GM23338 (cell line): ENCODE measurements at regions not wholly inside any gene's neighbourhood (a gene's known extent, or its start where the extent isn't known, plus 50 kb on each side); places are given as distances from the start of the nearest gene placed in this dataset.

ENCODE experiments used
- EZH2 ChIP-seq: fragments of 200-600 bp; sonication (generic); IDR thresholded peaks from one replicate; pipeline ENCODE4 v1.8.0; 2017; ENCODE audit warnings: antibody characterized with exemption, mild to moderate bottlenecking, low read depth; ENCODE audit not compliant: unreplicated experiment
- TF ChIP-seq, protein P1 (sequence below), 2 experiments: fragments of 200-600 bp in 1 of 2; sonication (generic) in 1 of 2; conservative IDR thresholded peaks; 2 replicates each; pipeline versions ENCODE4 v1.5.1 to v1.6.1; 2016 to 2017; ENCODE audit warnings: antibody characterized with exemption in 2 of 2, low read depth in 2 of 2, mild to moderate bottlenecking in 2 of 2, moderate library complexity in 1 of 2

DNA sequence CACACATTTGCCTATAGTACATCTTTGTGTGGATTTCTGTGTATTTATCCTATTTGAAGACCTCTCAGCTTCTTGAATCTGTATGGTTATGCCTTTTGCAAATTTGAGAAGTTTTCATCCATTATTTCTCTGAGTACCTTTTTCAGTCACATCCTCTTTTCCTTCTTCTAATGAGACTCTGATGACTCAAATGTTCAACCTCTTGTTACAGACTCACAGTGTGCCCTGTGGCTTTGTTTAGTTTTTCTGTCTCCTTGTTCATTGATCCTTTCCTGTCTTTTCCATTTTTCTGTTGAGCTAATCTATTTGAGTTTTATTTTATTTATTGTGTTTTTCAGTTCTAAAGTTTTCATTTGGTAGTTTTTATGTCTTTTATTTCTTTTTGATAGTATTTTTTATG lies 87.0 kb upstream of the LRP1B start:
- TF ChIP-seq EZH2 = no peak
- TF ChIP-seq, protein P1, sequence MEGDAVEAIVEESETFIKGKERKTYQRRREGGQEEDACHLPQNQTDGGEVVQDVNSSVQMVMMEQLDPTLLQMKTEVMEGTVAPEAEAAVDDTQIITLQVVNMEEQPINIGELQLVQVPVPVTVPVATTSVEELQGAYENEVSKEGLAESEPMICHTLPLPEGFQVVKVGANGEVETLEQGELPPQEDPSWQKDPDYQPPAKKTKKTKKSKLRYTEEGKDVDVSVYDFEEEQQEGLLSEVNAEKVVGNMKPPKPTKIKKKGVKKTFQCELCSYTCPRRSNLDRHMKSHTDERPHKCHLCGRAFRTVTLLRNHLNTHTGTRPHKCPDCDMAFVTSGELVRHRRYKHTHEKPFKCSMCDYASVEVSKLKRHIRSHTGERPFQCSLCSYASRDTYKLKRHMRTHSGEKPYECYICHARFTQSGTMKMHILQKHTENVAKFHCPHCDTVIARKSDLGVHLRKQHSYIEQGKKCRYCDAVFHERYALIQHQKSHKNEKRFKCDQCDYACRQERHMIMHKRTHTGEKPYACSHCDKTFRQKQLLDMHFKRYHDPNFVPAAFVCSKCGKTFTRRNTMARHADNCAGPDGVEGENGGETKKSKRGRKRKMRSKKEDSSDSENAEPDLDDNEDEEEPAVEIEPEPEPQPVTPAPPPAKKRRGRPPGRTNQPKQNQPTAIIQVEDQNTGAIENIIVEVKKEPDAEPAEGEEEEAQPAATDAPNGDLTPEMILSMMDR (conservative IDR thresholded peaks at IDR 0.05; ENCODE audit: low read depth in 2 of 2) = no peak
